SK-N-SH (cell line): ENCODE measurements at regions not wholly inside any gene's neighbourhood (a gene's known extent, or its start where the extent isn't known, plus 50 kb on each side); places are given as distances from the start of the nearest gene placed in this dataset.

Source experiments
- CTCF ChIA-PET: fragments of 300-600, 350-600 bp; formaldehyde crosslinking; extraction: SDS; loops from one replicate; lab custom pipeline; 2021; lab: Yijun Ruan, JAX
- POLR2A ChIA-PET: fragments of 350-600 bp; sonication (Branson Sonifier 250); formaldehyde crosslinking; extraction: SDS; loops from one replicate; lab custom pipeline; 2020; ENCODE audit warnings: antibody characterized with exemption, inconsistent platforms; lab: Yijun Ruan, JAX
- DNase-seq: peaks from one replicate; pipeline ENCODE4 v3.0.0; 2012
- H2AFZ ChIP-seq: fragments of 200-600 bp; sonication (generic); 2 replicates; pipeline ENCODE4 v1.8.1; 2016; ENCODE audit warnings: antibody characterized with exemption, mild to moderate bottlenecking, low read depth
- H3F3A ChIP-seq: fragments of 200-600 bp; sonication (generic); replicated peaks from 2 replicates; pipeline ENCODE3; 2016; ENCODE audit warnings: antibody characterized with exemption, mild to moderate bottlenecking; ENCODE audit not compliant: insufficient read depth
- H3K27ac ChIP-seq, 2 experiments: fragments of 200-500 bp in 1 of 2; fragments of 200-600 bp in 1 of 2; sonication (Bioruptor generic) in 1 of 2; sonication (generic), shearing (Covaris generic) in 1 of 2; 2 replicates each; pipeline versions ENCODE4 v1.5.1 to v1.6.1; 2014 to 2016; ENCODE audit warnings: low read depth in 2 of 2, inconsistent platforms in 1 of 2, low read length in 1 of 2, mild to moderate bottlenecking in 1 of 2, mixed read lengths in 1 of 2
- H3K27me3 ChIP-seq: fragments of 200-600 bp; sonication (generic), shearing (Covaris generic); 2 replicates; pipeline ENCODE4 v1.6.1; 2016; ENCODE audit warnings: mixed run types; ENCODE audit not compliant: insufficient read depth
- H3K36me3 ChIP-seq, 2 experiments: fragments of 200-500 bp in 1 of 2; fragments of 200-600 bp in 1 of 2; sonication (Bioruptor generic) in 1 of 2; sonication (generic) in 1 of 2; replicated peaks in 1 of 2; 2 replicates each; pipeline versions ENCODE3 to v1.5.1; 2014 to 2016; ENCODE audit warnings: low read length in 1 of 2, mild to moderate bottlenecking in 1 of 2; ENCODE audit not compliant: insufficient read depth in 2 of 2, control insufficient read depth in 1 of 2
- H3K4me1 ChIP-seq, 2 experiments: fragments of 200-500 bp in 1 of 2; fragments of 200-600 bp in 1 of 2; sonication (Bioruptor generic) in 1 of 2; sonication (generic), shearing (Covaris generic) in 1 of 2; 2 replicates each; pipeline versions ENCODE4 v1.5.1 to v1.6.1; 2014 to 2016; ENCODE audit warnings: low read depth in 1 of 2, low read length in 1 of 2, mixed run types in 1 of 2; ENCODE audit not compliant: insufficient read depth in 2 of 2, control insufficient read depth in 1 of 2
- H3K4me2 ChIP-seq: fragments of 200-600 bp; sonication (generic), shearing (Covaris generic); 2 replicates; pipeline ENCODE4 v1.6.1; 2017; ENCODE audit warnings: mixed run types
- H3K4me3 ChIP-seq, 2 experiments: fragments of 200-500 bp in 1 of 2; fragments of 200-600 bp in 1 of 2; sonication (Bioruptor generic) in 1 of 2; sonication (generic), shearing (Covaris generic) in 1 of 2; 2 replicates each; pipeline versions ENCODE4 v1.5.1 to v1.8.1; 2014 to 2016; ENCODE audit warnings: low read depth in 2 of 2, inconsistent platforms in 1 of 2, low read length in 1 of 2, mild to moderate bottlenecking in 1 of 2, mixed read lengths in 1 of 2, moderate library complexity in 1 of 2
- H3K79me2 ChIP-seq: fragments of 200-600 bp; sonication (generic); 2 replicates; pipeline ENCODE4 v1.8.1; 2017; ENCODE audit warnings: mild to moderate bottlenecking; ENCODE audit not compliant: insufficient read depth
- H3K9ac ChIP-seq: fragments of 200-600 bp; sonication (generic); 2 replicates; pipeline ENCODE4 v1.6.1; 2017; ENCODE audit warnings: mixed run types
- H3K9me2 ChIP-seq: fragments of 200-600 bp; sonication (generic); 2 replicates; pipeline ENCODE4 v1.6.1; 2017; ENCODE audit warnings: mixed run types
- H3K9me3 ChIP-seq: fragments of 200-600 bp; sonication (generic); 2 replicates; pipeline ENCODE4 v1.6.1; 2017; ENCODE audit warnings: mixed run types, mild to moderate bottlenecking, moderate library complexity
- H4K20me1 ChIP-seq: fragments of 200-600 bp; sonication (generic); 2 replicates; pipeline ENCODE4 v1.6.1; 2017; ENCODE audit warnings: mild to moderate bottlenecking, mixed run types; ENCODE audit not compliant: insufficient read depth
- EZH2phosphoT487 ChIP-seq: fragments of 200-600 bp; sonication (generic); IDR thresholded peaks from 2 replicates; pipeline ENCODE4 v1.6.1; 2017; ENCODE audit warnings: low read depth, mixed run types, mild to moderate bottlenecking, antibody characterized with exemption, moderate library complexity, borderline replicate concordance
- FOSL2 ChIP-seq: IDR thresholded peaks from 2 replicates; pipeline ENCODE4 v1.4.0; 2012; ENCODE audit warnings: low read depth, mild to moderate bottlenecking, moderate library complexity, borderline replicate concordance
- GATA2 ChIP-seq: sonication (generic); formaldehyde crosslinking; IDR thresholded peaks from 2 replicates; pipeline ENCODE4 v1.5.0; 2020; ENCODE audit warnings: mild to moderate bottlenecking, missing genetic modification reagents
- IRF3 ChIP-seq: fragments of 150-350 bp; IDR thresholded peaks from 2 replicates; pipeline ENCODE4 v1.6.1; 2016; ENCODE audit warnings: mild to moderate bottlenecking, low read depth, low read length
- JUND ChIP-seq: IDR thresholded peaks from 2 replicates; pipeline ENCODE4 v1.4.0; 2012
- MEF2A ChIP-seq: IDR thresholded peaks from 2 replicates; pipeline ENCODE4 v1.4.0; 2012; ENCODE audit warnings: low read depth, borderline replicate concordance
- MXI1 ChIP-seq: IDR thresholded peaks from 2 replicates; pipeline ENCODE4 v1.6.1; 2012; ENCODE audit warnings: mild to moderate bottlenecking, low read depth, low read length, improper control_type of control experiment
- NRF1 ChIP-seq: IDR thresholded peaks from 2 replicates; pipeline ENCODE4 v1.6.1; 2012; ENCODE audit warnings: low read depth, mild to moderate bottlenecking, low read length
- PBX3 ChIP-seq: IDR thresholded peaks from 2 replicates; pipeline ENCODE4; 2012
- POLR2AphosphoS5 ChIP-seq: IDR thresholded peaks from 2 replicates; pipeline ENCODE4 v1.6.1; 2012; ENCODE audit warnings: low read depth, low read length
- RCOR1 ChIP-seq: fragments of 150-350 bp; IDR thresholded peaks from 2 replicates; pipeline ENCODE4 v1.6.1; 2017; ENCODE audit warnings: antibody characterized with exemption, low read length
- SIN3A ChIP-seq: IDR thresholded peaks from 2 replicates; pipeline ENCODE4 v1.6.1; 2012; ENCODE audit warnings: low read depth, mild to moderate bottlenecking, low read length, moderate library complexity, borderline replicate concordance
- SMC3 ChIP-seq: IDR thresholded peaks from 2 replicates; pipeline ENCODE4 v1.6.1; 2012; ENCODE audit warnings: low read depth, low read length, improper control_type of control experiment
- TCF12 ChIP-seq: IDR thresholded peaks from 2 replicates; pipeline ENCODE4 v1.4.0; 2012
- USF1 ChIP-seq: IDR thresholded peaks from 2 replicates; pipeline ENCODE4 v1.4.0; 2012; ENCODE audit warnings: low read depth, borderline replicate concordance
- YY1 ChIP-seq: IDR thresholded peaks from 2 replicates; pipeline ENCODE4 v1.4.0; 2012; ENCODE audit warnings: low read depth, mild to moderate bottlenecking
- ZBTB33 ChIP-seq: IDR thresholded peaks from 2 replicates; pipeline ENCODE4 v1.4.0; 2012; ENCODE audit warnings: low read depth, borderline replicate concordance
- WGBS: methylation state at CpG from one replicate; pipeline ENCODE4 v1.1.6; 2017; ENCODE audit warnings: low lambda C conversion rate; 5-methylcytosine and 5-hydroxymethylcytosine counted together

- Histone ChIP-seq H3K27ac (no peak overlapping the region), H3K9me2 (no peaks in the 10 kb centered on the region), H3K9ac (no peak overlapping the region), H3K4me1 (no peaks in the 10 kb centered on the region), H3K4me3 (no peak overlapping the region), H3K27me3 (no peaks in the 10 kb centered on the region), H2AFZ (no peak overlapping the region), H3F3A (no peaks in the 10 kb centered on the region), H3K79me2 (no peaks in the 10 kb centered on the region)
- POLR2A ChIA-PET = no interaction called here
- DNase-seq = no peak
- WGBS = 12% methylated on average over 1 of the region's 1 CpG
- peak; percentile 38; the same call in 1 of the 2 replicates for TF ChIP-seq TCF12
- no peak for TF ChIP-seq EZH2phosphoT487
- TF ChIP-seq PBX3 = peak; percentile 13; the same call in 1 of the 2 replicates
- TF ChIP-seq MEF2A = 0 out of 2 replicates have a peak, but pooled peaks have one; percentile 34
- TF ChIP-seq FOSL2 = peak; percentile 28; the same call in 1 of the 2 replicates
- TF ChIP-seq GATA2 = no peak
- no peak for TF ChIP-seq MXI1
- no peak for TF ChIP-seq RCOR1
- no peak for TF ChIP-seq USF1
- no peak for TF ChIP-seq SMC3
- no peak for TF ChIP-seq SIN3A
- TF ChIP-seq, all 33 proteins: peak for 4
- no peaks in the 10 kb centered on the region for H3K36me3 ChIP-seq
- H3K4me2 ChIP-seq = no peak overlapping the region
- CTCF ChIA-PET = no interaction called here
- no peaks in the 10 kb centered on the region for H4K20me1 ChIP-seq
- no peaks in the 10 kb centered on the region for H3K9me3 ChIP-seq
These were observed 464.9 kb upstream of the AMOT start for GRCh38 chrX:113305496-113305895.

- no peaks in the 10 kb centered on the region for H3K27me3 ChIP-seq
- H3K9me3 ChIP-seq = no peaks in the 10 kb centered on the region
- TF ChIP-seq RCOR1 (no peak), TCF12 (0 out of 2 replicates have a peak, but pooled peaks have one; percentile 8), IRF3 (no peak), ZBTB33 (no peak), YY1 (no peak), JUND (no peak), POLR2AphosphoS5 (no peak), NRF1 (no peak)
- H3K4me3 ChIP-seq = no peak overlapping the region
- no peak overlapping the region for H3K27ac ChIP-seq
- no peak for DNase-seq
- no peaks in the 10 kb centered on the region for H3K9me2 ChIP-seq
- no peak overlapping the region for H3K4me2 ChIP-seq
- 22% methylated on average over 3 of the region's 3 CpGs for WGBS
- no peaks in the 10 kb centered on the region for H3K4me1 ChIP-seq
- no peaks in the 10 kb centered on the region for H3F3A ChIP-seq
- ChIA-PET CTCF (interaction anchor here (0.6 kb wide), 1 partner anchor 337 kb away, joined by 3 read pairs; no protein-coding TSS in a partner anchor), POLR2A (no interaction called here)
- H3K79me2 ChIP-seq = no peaks in the 10 kb centered on the region
- H3K9ac ChIP-seq = no peak overlapping the region
- H3K36me3 ChIP-seq = no peaks in the 10 kb centered on the region
- no peak overlapping the region for H2AFZ ChIP-seq
- H4K20me1 ChIP-seq = no peaks in the 10 kb centered on the region
These were observed 459.9 kb upstream of the AMOT start for GRCh38 chrX:113300580-113300979.
